Trophoblast cell (in vitro differentiated cells and primary cell): ENCODE measurements at regions not wholly inside any gene's neighbourhood (a gene's known extent, or its start where the extent isn't known, plus 50 kb on each side); places are given as distances from the start of the nearest gene placed in this dataset.

Experiments used
- DNase-seq, 2 donors: peaks; one replicate each; pipeline ENCODE4 v3.0.0-alpha.2; 2016
- H2AFZ ChIP-seq: 2 replicates; pipeline ENCODE4 v1.6.1; 2013; ENCODE audit warnings: low read length, moderate library complexity, mild to moderate bottlenecking; ENCODE audit not compliant: insufficient read depth, poor library complexity
- H2AK5ac ChIP-seq: 2 replicates; pipeline ENCODE4 v1.6.1; 2013; ENCODE audit warnings: mild to moderate bottlenecking, low read length
- H2BK120ac ChIP-seq: 2 replicates; pipeline ENCODE4 v1.6.1; 2013; ENCODE audit warnings: low read length, mild to moderate bottlenecking, moderate library complexity; ENCODE audit not compliant: insufficient read depth, poor library complexity
- H2BK12ac ChIP-seq: 2 replicates; pipeline ENCODE4 v1.6.1; 2013; ENCODE audit warnings: mild to moderate bottlenecking, low read length, moderate library complexity
- H2BK5ac ChIP-seq: 2 replicates; pipeline ENCODE4 v1.6.1; 2013; ENCODE audit warnings: low read length, low read depth, moderate library complexity, mild to moderate bottlenecking; ENCODE audit not compliant: poor library complexity
- H3K14ac ChIP-seq: 2 replicates; pipeline ENCODE4 v1.6.1; 2013; ENCODE audit warnings: mild to moderate bottlenecking, low read length
- H3K18ac ChIP-seq: 2 replicates; pipeline ENCODE4 v1.6.1; 2013; ENCODE audit warnings: mild to moderate bottlenecking, low read length
- H3K23ac ChIP-seq: 2 replicates; pipeline ENCODE4 v1.6.1; 2013; ENCODE audit warnings: low read length
- H3K27ac ChIP-seq: 2 replicates; pipeline ENCODE4 v1.5.1; 2013; ENCODE audit warnings: low read depth, mild to moderate bottlenecking, inconsistent platforms, low read length, moderate library complexity
- H3K27me3 ChIP-seq: 2 replicates; pipeline ENCODE4 v1.6.1; 2013; ENCODE audit warnings: inconsistent platforms, mild to moderate bottlenecking, low read length, moderate library complexity; ENCODE audit not compliant: insufficient read depth
- H3K36me3 ChIP-seq, 2 experiments: 1 replicate in 1 of 2; 2 replicates in 1 of 2; pipeline ENCODE4 v1.6.1; 2013; ENCODE audit warnings: low read length in 2 of 2, mild to moderate bottlenecking in 2 of 2, moderate library complexity in 1 of 2; ENCODE audit not compliant: insufficient read depth in 2 of 2, control insufficient read depth in 1 of 2
- H3K4ac ChIP-seq: 2 replicates; pipeline ENCODE4 v1.6.1; 2013; ENCODE audit warnings: low read depth, mild to moderate bottlenecking, low read length, moderate library complexity
- H3K4me1 ChIP-seq, 2 experiments: 1 replicate in 1 of 2; 2 replicates in 1 of 2; pipeline ENCODE4 v1.6.1; 2013; ENCODE audit warnings: low read length in 2 of 2, mild to moderate bottlenecking in 2 of 2, moderate library complexity in 1 of 2; ENCODE audit not compliant: insufficient read depth in 2 of 2, control insufficient read depth in 1 of 2
- H3K4me2 ChIP-seq: 2 replicates; pipeline ENCODE4 v1.6.1; 2013; ENCODE audit warnings: inconsistent platforms, mild to moderate bottlenecking, low read length, moderate library complexity
- H3K4me3 ChIP-seq: 2 replicates; pipeline ENCODE4 v1.5.1; 2013; ENCODE audit warnings: mild to moderate bottlenecking, low read depth, low read length, inconsistent platforms
- H3K79me1 ChIP-seq: one replicate; pipeline ENCODE4 v1.6.1; 2013; ENCODE audit warnings: low read length
- H3K79me2 ChIP-seq: 2 replicates; pipeline ENCODE4 v1.6.1; 2013; ENCODE audit warnings: low read length, mild to moderate bottlenecking; ENCODE audit not compliant: control insufficient read depth, insufficient read depth, poor library complexity
- H3K9ac ChIP-seq: 2 replicates; pipeline ENCODE4 v1.6.1; 2013; ENCODE audit warnings: mild to moderate bottlenecking, low read length
- H3K9me3 ChIP-seq: 2 replicates; pipeline ENCODE4 v1.6.1; 2013; ENCODE audit warnings: low read depth, mild to moderate bottlenecking, control low read depth, inconsistent platforms, low read length; ENCODE audit not compliant: insufficient read depth
- H4K12ac ChIP-seq: 2 replicates; pipeline ENCODE4 v1.6.1; 2013; ENCODE audit warnings: low read depth, mild to moderate bottlenecking, low read length, moderate library complexity
- H4K8ac ChIP-seq: 2 replicates; pipeline ENCODE4 v1.6.1; 2013; ENCODE audit warnings: low read depth, mild to moderate bottlenecking, low read length, moderate library complexity
- H4K91ac ChIP-seq: one replicate; pipeline ENCODE4 v1.6.1; 2013; ENCODE audit warnings: low read depth, mild to moderate bottlenecking, low read length, moderate library complexity
- WGBS: extraction: QIAGEN DNeasy Blood & Tissue Kit; methylation state at CpG from one replicate; pipeline ENCODE4 v1.1.7; 2013; ENCODE audit warnings: missing lambda C conversion rate; ENCODE audit not compliant: insufficient read length, insufficient coverage; ENCODE audit errors: extremely low coverage; 5-methylcytosine and 5-hydroxymethylcytosine counted together

GRCh38 chr13:83722443-83722842 is 159.8 kb downstream of the SLITRK1 start:
- H2BK5ac ChIP-seq: no peak overlapping the region
- H3K18ac ChIP-seq: no peak overlapping the region
- no peak overlapping the region for H2AFZ ChIP-seq
- no peak overlapping the region for H4K8ac ChIP-seq
- no peaks in the 10 kb centered on the region for H3K27me3 ChIP-seq
- no peak overlapping the region for H2BK120ac ChIP-seq
- no peak overlapping the region for H4K12ac ChIP-seq
- H3K4ac ChIP-seq: no peak overlapping the region
- no peak overlapping the region for H2BK12ac ChIP-seq
- no peaks in the 10 kb centered on the region for H3K9me3 ChIP-seq
- H3K79me2 ChIP-seq: no peaks in the 10 kb centered on the region
- H3K9ac ChIP-seq: no peak overlapping the region
- H3K4me1 ChIP-seq: no peaks in the 10 kb centered on the region
- DNase-seq: no peak
- no peak overlapping the region for H4K91ac ChIP-seq
- WGBS: no CpG with 5 or more reads among the region's 2 CpGs
- H3K14ac ChIP-seq: no peak overlapping the region
- no peak overlapping the region for H3K23ac ChIP-seq
- no peak overlapping the region for H2AK5ac ChIP-seq
- H3K4me2 ChIP-seq: no peak overlapping the region
- no peaks in the 10 kb centered on the region for H3K79me1 ChIP-seq
- no peak overlapping the region for H3K4me3 ChIP-seq
- no peaks in the 10 kb centered on the region for H3K36me3 ChIP-seq
- H3K27ac ChIP-seq: no peak overlapping the region

GRCh38 chr13:83716121-83716520 is 166.2 kb downstream of the SLITRK1 start:
- no peak overlapping the region for H2BK120ac ChIP-seq
- no CpG with 5 or more reads among the region's 6 CpGs for WGBS

GRCh38 chr13:83714236-83714635 is 168.0 kb downstream of the SLITRK1 start:
- Histone ChIP-seq H2AK5ac (no peak overlapping the region), H4K12ac (no peak overlapping the region), H2BK120ac (no peak overlapping the region), H3K27me3 (no peaks in the 10 kb centered on the region), H3K4me2 (no peak overlapping the region), H3K18ac (no peak overlapping the region), H3K4ac (no peak overlapping the region), H2AFZ (no peak overlapping the region), H3K23ac (no peak overlapping the region), H3K36me3 (no peaks in the 10 kb centered on the region), H4K91ac (no peak overlapping the region), H3K79me2 (no peaks in the 10 kb centered on the region), H4K8ac (no peak overlapping the region), H2BK12ac (no peak overlapping the region), H3K14ac (no peak overlapping the region), H3K27ac (no peak overlapping the region), H3K9me3 (no peaks in the 10 kb centered on the region), H3K9ac (no peak overlapping the region), H3K79me1 (no peaks in the 10 kb centered on the region), H3K4me3 (no peak overlapping the region), H2BK5ac (no peak overlapping the region), H3K4me1 (peaks cover 0 to 3% of the 10 kb centered on the region in 2 experiments)
- no CpG with 5 or more reads among the region's 1 CpG for WGBS
- no peak for DNase-seq

More at GRCh38 chr13:83716121-83716520, 166.2 kb downstream of the SLITRK1 start:
- no peak overlapping the region for H4K12ac ChIP-seq
- no peak overlapping the region for H3K4ac ChIP-seq
- no peaks in the 10 kb centered on the region for H3K79me1 ChIP-seq
- H2AK5ac ChIP-seq: no peak overlapping the region
- H3K9me3 ChIP-seq: no peaks in the 10 kb centered on the region
- no peaks in the 10 kb centered on the region for H3K79me2 ChIP-seq
- peaks cover 0 to 3% of the 10 kb centered on the region in 2 experiments for H3K4me1 ChIP-seq
- DNase-seq: no peak
- no peak overlapping the region for H2BK12ac ChIP-seq
- no peak overlapping the region for H4K91ac ChIP-seq
- no peak overlapping the region for H3K23ac ChIP-seq
- no peak overlapping the region for H3K18ac ChIP-seq
- no peak overlapping the region for H2BK5ac ChIP-seq
- no peaks in the 10 kb centered on the region for H3K27me3 ChIP-seq
- no peaks in the 10 kb centered on the region for H3K36me3 ChIP-seq
- no peak overlapping the region for H3K27ac ChIP-seq
- H3K4me2 ChIP-seq: no peak overlapping the region
- no peak overlapping the region for H2AFZ ChIP-seq
- H3K14ac ChIP-seq: no peak overlapping the region
- H3K9ac ChIP-seq: no peak overlapping the region
- no peak overlapping the region for H3K4me3 ChIP-seq
- H4K8ac ChIP-seq: no peak overlapping the region

GRCh38 chr13:83710133-83710515 is 172.2 kb downstream of the SLITRK1 start:
- no peak overlapping the region for H3K4me3 ChIP-seq
- H2BK12ac ChIP-seq: no peak overlapping the region
- H3K4me2 ChIP-seq: no peak overlapping the region
- no peak overlapping the region for H4K91ac ChIP-seq
- H2BK120ac ChIP-seq: no peak overlapping the region
- no peak overlapping the region for H4K8ac ChIP-seq
- H3K9ac ChIP-seq: no peak overlapping the region
- H3K18ac ChIP-seq: no peak overlapping the region
- H3K79me1 ChIP-seq: no peaks in the 10 kb centered on the region
- H3K4me1 ChIP-seq: no peaks in the 10 kb centered on the region
- no peaks in the 10 kb centered on the region for H3K79me2 ChIP-seq
- no peak overlapping the region for H3K23ac ChIP-seq
- no peak overlapping the region for H2AK5ac ChIP-seq
- H3K27me3 ChIP-seq: no peaks in the 10 kb centered on the region
- H4K12ac ChIP-seq: no peak overlapping the region
- no peaks in the 10 kb centered on the region for H3K9me3 ChIP-seq
- H3K36me3 ChIP-seq: no peaks in the 10 kb centered on the region
- H3K27ac ChIP-seq: no peak overlapping the region
- H3K14ac ChIP-seq: no peak overlapping the region
- no peak for DNase-seq
- H2BK5ac ChIP-seq: no peak overlapping the region
- H3K4ac ChIP-seq: no peak overlapping the region
- no peak overlapping the region for H2AFZ ChIP-seq
